ENCODE measurements at regions not wholly inside any gene's neighbourhood (a gene's known extent, or its start where the extent isn't known, plus 50 kb on each side); places are given as distances from the start of the nearest gene placed in this dataset.

- Histone ChIP-seq H2BK15ac (ENCODE audit: low read length) (no peak overlapping the region), H3K4me1 (replicated peaks in 1 of 4; ENCODE audit: control insufficient read depth in 3 of 4, insufficient read depth in 4 of 4, low read length in 3 of 4) (no peaks in the 10 kb centered on the region), H3K4ac (replicated peaks; ENCODE audit: insufficient read length, low read depth, low read length) (no peak overlapping the region), H3K56ac (replicated peaks; ENCODE audit: insufficient read length, low read depth, low read length) (no peak overlapping the region), H2BK5ac (ENCODE audit: low read depth, low read length) (no peak overlapping the region), H3K36me3 (ENCODE audit: control insufficient read depth in 2 of 4, insufficient read depth in 4 of 4, low read length in 3 of 4) (no peaks in the 10 kb centered on the region), H2AK5ac (ENCODE audit: low read depth, low read length) (no peak overlapping the region), H3K9me3 (ENCODE audit: insufficient read depth in 2 of 2, low read depth in 1 of 2, low read length in 1 of 2) (no peaks in the 10 kb centered on the region), H3K14ac (ENCODE audit: insufficient read length) (no peak overlapping the region), H3K23me2 (ENCODE audit: low read depth, low read length) (no peaks in the 10 kb centered on the region), H4K5ac (ENCODE audit: insufficient read length, low read depth, low read length) (no peak overlapping the region), H3K4me2 (ENCODE audit: insufficient read depth in 1 of 2, low read depth in 2 of 2, low read length in 2 of 2) (no peak overlapping the region), H2AFZ (ENCODE audit: low read length) (no peak overlapping the region), H4K8ac (ENCODE audit: extremely low read depth, insufficient read depth, low read length) (no peak overlapping the region), H4K20me1 (replicated peaks in 1 of 2; ENCODE audit: control insufficient read depth in 1 of 2, insufficient read depth in 2 of 2, low read length in 2 of 2) (no peaks in the 10 kb centered on the region), H3K9ac (replicated peaks in 1 of 4; ENCODE audit: extremely low read depth in 1 of 4, low read depth in 3 of 4, low read length in 3 of 4) (no peak overlapping the region), H3K27ac (ENCODE audit: low read depth, low read length) (no peak overlapping the region), H2BK20ac (ENCODE audit: low read length) (no peak overlapping the region), H2BK12ac (ENCODE audit: low read depth, low read length) (no peak overlapping the region), H3K4me3 (ENCODE audit: extremely low read depth in 1 of 4, insufficient read depth in 2 of 4, low read depth in 3 of 4, low read length in 4 of 4) (no peak overlapping the region), H3K27me3 (replicated peaks in 1 of 4; ENCODE audit: control insufficient read depth in 3 of 4, extremely low read depth in 1 of 4, insufficient read depth in 3 of 4, low read length in 3 of 4) (no peaks in the 10 kb centered on the region), H3K79me1 (ENCODE audit: low read depth, low read length) (no peaks in the 10 kb centered on the region), H3K23ac (ENCODE audit: insufficient read length) (no peak overlapping the region), H3K18ac (ENCODE audit: extremely low read depth, low read length) (no peak overlapping the region), H3K79me2 (ENCODE audit: control insufficient read depth in 1 of 2, insufficient read depth in 2 of 2, low read length in 2 of 2) (no peaks in the 10 kb centered on the region), H4K91ac (replicated peaks; ENCODE audit: insufficient read length, low read length) (no peak overlapping the region), H2BK120ac (replicated peaks; ENCODE audit: low read depth, low read length) (no peak overlapping the region)
- CTCF ChIA-PET (ENCODE audit: partially characterized antibody) = no interaction called here
- WGBS, 2 experiments (ENCODE audit: extremely low coverage in 1 of 2, insufficient coverage in 1 of 2, insufficient read length in 1 of 2, insufficient replicate concordance in 2 of 2, low coverage in 1 of 2, low lambda C conversion rate in 2 of 2, missing lambda C conversion rate in 1 of 2) = 91% methylated on average over 3 of the region's 3 CpGs; no CpG with 5 or more reads in 1 of the 2 experiments
- POLR2A ChIA-PET (ENCODE audit: partially characterized antibody) = no interaction called here
- FAIRE-seq = no peak
- TF ChIP-seq SRF (IDR thresholded peaks at IDR 0.05; ENCODE audit: low read depth, low read length) (no peak), TEAD4 (IDR thresholded peaks at IDR 0.05; ENCODE audit: low read depth, low read length) (no peak), EZH2 (IDR thresholded peaks at IDR 0.05; ENCODE audit: low read depth, low read length, severe bottlenecking) (no peak), NRF1 (IDR thresholded peaks at IDR 0.05; ENCODE audit: low read depth, low read length) (no peak)
- no peak for DNase-seq (ENCODE audit: low read depth in 1 of 2, low spot score in 2 of 2)
Measured at GRCh38 chr5:153340139-153340538, 150.3 kb upstream of the GRIA1 start.
